ENCODE measurements at regions not wholly inside any gene's neighbourhood (a gene's known extent, or its start where the extent isn't known, plus 50 kb on each side); places are given as distances from the start of the nearest gene placed in this dataset.
"Not testable (repeated sequence)": the region's sequence is repeated elsewhere in the genome, so short reads cannot be mapped to it uniquely, and the experiment has no call there.

GRCh38 chr5:35538198-35538931, 79.3 kb upstream of the SPEF2 start:
- TF ChIP-seq CTCF (IDR thresholded peaks at IDR 0.05; ENCODE audit: low read depth, low read length, missing control alignments): no peak
- no peak overlapping the region for H3K4me3 ChIP-seq (ENCODE audit: low read depth, low read length)
- DNase-seq (ENCODE audit: low read depth): no peak

GRCh38 chr5:35533156-35533555, 84.5 kb upstream of the SPEF2 start:
- TF ChIP-seq CTCF (IDR thresholded peaks at IDR 0.05; ENCODE audit: low read depth, low read length, missing control alignments): no peak
- H3K4me3 ChIP-seq (ENCODE audit: low read depth, low read length): no peak overlapping the region
- DNase-seq (ENCODE audit: low read depth): no peak

GRCh38 chr5:35531553-35531952, 86.1 kb upstream of the SPEF2 start:
- not testable (repeated sequence) for H3K4me3 ChIP-seq (ENCODE audit: low read depth, low read length); DNase-seq (ENCODE audit: low read depth)

GRCh38 chr5:35518104-35518503, 99.6 kb upstream of the SPEF2 start:
- TF ChIP-seq CTCF (IDR thresholded peaks at IDR 0.05; ENCODE audit: low read depth, low read length, missing control alignments): no peak
- no peak for DNase-seq (ENCODE audit: low read depth)
- no peak overlapping the region for H3K4me3 ChIP-seq (ENCODE audit: low read depth, low read length)

DNA sequence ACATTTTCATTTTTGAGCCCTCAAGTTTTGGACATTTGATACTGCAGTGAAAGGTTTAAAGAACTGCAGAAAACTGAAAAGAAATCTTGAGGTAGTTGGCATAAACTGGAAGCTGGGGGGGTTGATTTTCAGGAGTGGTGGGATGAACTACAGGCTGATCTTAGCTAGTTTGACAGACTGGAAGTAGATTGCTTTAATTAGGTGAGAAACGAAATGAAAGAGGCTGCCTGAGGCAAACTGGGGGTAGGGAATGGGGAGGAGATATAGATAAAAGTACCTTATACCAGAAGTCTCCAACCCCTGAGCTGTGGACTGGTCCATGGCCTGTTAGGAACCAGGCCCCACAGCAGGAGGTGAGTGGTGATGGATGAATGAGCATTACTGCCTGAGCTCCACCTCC, 101.4 kb upstream of the SPEF2 start:
- no peak for TF ChIP-seq CTCF (IDR thresholded peaks at IDR 0.05; ENCODE audit: low read depth, low read length, missing control alignments)
- no peak for DNase-seq (ENCODE audit: low read depth)
- no peak overlapping the region for H3K4me3 ChIP-seq (ENCODE audit: low read depth, low read length)

DNA sequence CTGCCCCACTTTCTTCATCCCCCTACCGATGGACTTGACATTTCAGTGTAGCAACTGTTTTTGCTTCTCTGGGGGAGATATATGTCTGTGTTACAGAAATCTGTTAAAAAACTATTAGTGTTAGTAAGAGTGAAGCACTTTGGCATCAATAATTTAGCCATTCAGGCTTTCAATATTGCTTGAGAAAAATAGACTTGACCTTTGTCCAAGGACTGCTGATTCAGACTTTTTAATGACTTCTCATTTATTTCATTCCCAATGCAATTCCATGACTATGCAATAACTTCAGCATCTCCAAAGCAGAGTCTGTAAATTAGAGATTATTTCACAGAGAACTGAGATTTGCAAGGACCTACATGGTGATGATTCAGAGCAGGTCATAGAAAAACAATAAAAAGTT, 104.1 kb upstream of the SPEF2 start:
- TF ChIP-seq CTCF (IDR thresholded peaks at IDR 0.05; ENCODE audit: low read depth, low read length, missing control alignments): no peak
- no peak for DNase-seq (ENCODE audit: low read depth)
- no peak overlapping the region for H3K4me3 ChIP-seq (ENCODE audit: low read depth, low read length)

GRCh38 chr5:35502206-35502605, 115.5 kb upstream of the SPEF2 start:
- TF ChIP-seq CTCF (IDR thresholded peaks at IDR 0.05; ENCODE audit: low read depth, low read length, missing control alignments): no peak
- DNase-seq (ENCODE audit: low read depth): no peak
- H3K4me3 ChIP-seq (ENCODE audit: low read depth, low read length): no peak overlapping the region

All from GM12864 (cell line).